K562 (cell line): ENCODE measurements at regions not wholly inside any gene's neighbourhood (a gene's known extent, or its start where the extent isn't known, plus 50 kb on each side); places are given as distances from the start of the nearest gene placed in this dataset.

Experiments
- ATAC-seq: fragments of 200-7000 bp; cut with Tn5 transposase; 3 replicates; pipeline ENCODE4 v1.9.1; 2020; ENCODE audit warnings: moderate library complexity
- BruUV-seq: library from RNA; stranded (reverse); fragments of 400-500 nt; replicated peaks from 2 replicates; lab custom pipeline; 2021; lab: Mats Ljungman, UMichigan
- CTCF ChIA-PET: fragments of 300-600 bp; formaldehyde crosslinking; extraction: SDS; loops from one replicate; lab custom pipeline; 2021; ENCODE audit warnings: low intra/inter-chr PET ratio; lab: Yijun Ruan, JAX
- POLR2A ChIA-PET: fragments of 300-600, 350-650 bp; sonication (Branson Sonifier 250); formaldehyde crosslinking; extraction: SDS; loops from one replicate; lab custom pipeline; 2021; ENCODE audit warnings: antibody characterized with exemption, inconsistent platforms; lab: Yijun Ruan, JAX
- DNase-seq, 4 experiments: peaks; one replicate each; pipeline versions ENCODE4 v3.0.0 to v3.0.0-alpha.2; 2011 to 2018; ENCODE audit warnings: low spot score in 3 of 4, mixed read lengths in 3 of 4; ENCODE audit errors: extremely low read depth in 1 of 4
- FAIRE-seq: peaks from 2 replicates; lab custom pipeline; 2011; peaks lifted over from hg19 to GRCh38; lab: Jason Lieb, UNC
- H2AFZ ChIP-seq: 2 replicates; pipeline ENCODE4 v1.6.0; 2011; ENCODE audit warnings: low read depth, low read length, control low read depth, inconsistent platforms
- H3K27ac ChIP-seq: fragments of 200-600 bp; 3 replicates; pipeline ENCODE4 v1.8.0; 2011; ENCODE audit warnings: low read depth, mild to moderate bottlenecking, control low read depth, inconsistent platforms, low read length, moderate library complexity, mixed read lengths; ENCODE audit errors: extremely low read depth
- H3K27me3 ChIP-seq, 2 experiments: fragments of 300-600 bp in 1 of 2; 2 replicates in 1 of 2; 3 replicates in 1 of 2; pipeline versions ENCODE4 v1.6.0 to v1.8.0; 2011; ENCODE audit warnings: inconsistent platforms in 2 of 2, low read length in 2 of 2, mild to moderate bottlenecking in 1 of 2, mixed read lengths in 1 of 2, moderate library complexity in 1 of 2; ENCODE audit not compliant: control insufficient read depth in 2 of 2, insufficient read depth in 2 of 2
- H3K36me3 ChIP-seq: fragments of 300-600 bp; 3 replicates; pipeline ENCODE4 v1.8.0; 2011; ENCODE audit warnings: mild to moderate bottlenecking, low read length, inconsistent platforms; ENCODE audit not compliant: control insufficient read depth, insufficient read depth
- H3K4me1 ChIP-seq, 2 experiments: fragments of 200-600 bp in 1 of 2; replicated peaks in 1 of 2; 2 replicates in 1 of 2; 3 replicates in 1 of 2; pipeline versions ENCODE4 v1.5.1 to v1.8.0; 2011; ENCODE audit warnings: inconsistent platforms in 2 of 2, low read length in 2 of 2, mild to moderate bottlenecking in 1 of 2, mixed read lengths in 1 of 2, moderate library complexity in 1 of 2; ENCODE audit not compliant: control insufficient read depth in 2 of 2, insufficient read depth in 2 of 2
- H3K4me2 ChIP-seq: 2 replicates; pipeline ENCODE4 v1.6.1; 2011; ENCODE audit warnings: low read length, control low read depth, inconsistent platforms, mixed read lengths; ENCODE audit not compliant: insufficient read depth
- H3K4me3 ChIP-seq: fragments of 200-600 bp; sonication (generic), shearing (Covaris generic); 2 replicates; pipeline ENCODE4 v1.5.1; 2016; ENCODE audit warnings: control low read depth, inconsistent platforms
- H3K79me2 ChIP-seq: fragments of 200-600 bp; 3 replicates; pipeline ENCODE4 v1.8.0; 2011; ENCODE audit warnings: low read length, inconsistent platforms; ENCODE audit not compliant: control insufficient read depth, insufficient read depth
- H3K9ac ChIP-seq, 2 experiments: 2 replicates each; pipeline versions ENCODE4 v1.6.0 to v1.6.1; 2011; ENCODE audit warnings: low read depth in 2 of 2, low read length in 2 of 2, control low read depth in 1 of 2, inconsistent platforms in 1 of 2, mild to moderate bottlenecking in 1 of 2, mixed read lengths in 1 of 2; ENCODE audit not compliant: insufficient read depth in 1 of 2
- H3K9me1 ChIP-seq: one replicate; pipeline ENCODE4 v1.6.0; 2011; ENCODE audit warnings: inconsistent platforms, mild to moderate bottlenecking, low read length, moderate library complexity; ENCODE audit not compliant: control insufficient read depth, insufficient read depth
- H3K9me3 ChIP-seq: replicated peaks from 2 replicates; pipeline ENCODE4 v1.5.1; 2011; ENCODE audit warnings: low read depth, low read length, inconsistent platforms; ENCODE audit not compliant: control insufficient read depth, insufficient read depth
- H4K20me1 ChIP-seq: replicated peaks from 2 replicates; pipeline ENCODE4 v1.6.1; 2011; ENCODE audit warnings: low read length, inconsistent platforms, mixed read lengths; ENCODE audit not compliant: control insufficient read depth, insufficient read depth
- ETV5 ChIP-seq: sonication (generic); formaldehyde crosslinking; IDR thresholded peaks from 2 replicates; pipeline ENCODE4 v1.4.0; 2020; ENCODE audit warnings: low read depth, mild to moderate bottlenecking, missing genetic modification reagents
- HDGF ChIP-seq: fragments of 450-650 bp; IDR thresholded peaks from 2 replicates; pipeline ENCODE4 v1.6.1; 2016
- LCOR ChIP-seq: sonication (generic); formaldehyde crosslinking; IDR thresholded peaks from 2 replicates; pipeline ENCODE4 v1.8.0; 2022; ENCODE audit warnings: mild to moderate bottlenecking, missing genetic modification reagents
- NCOA2 ChIP-seq, 2 experiments: fragments of 450-650 bp; IDR thresholded peaks; 2 replicates each; pipeline ENCODE4 v1.6.1; 2018; ENCODE audit warnings: mild to moderate bottlenecking in 2 of 2, moderate library complexity in 1 of 2; ENCODE audit not compliant: partially characterized antibody in 2 of 2
- PPARD ChIP-seq: fragments of 250-450 bp; sonication (Bioruptor Pico); IDR thresholded peaks from 2 replicates; pipeline ENCODE4 v1.8.0; 2022; ENCODE audit warnings: inconsistent platforms, mild to moderate bottlenecking, moderate library complexity
- PREB ChIP-seq: sonication (generic); formaldehyde crosslinking; IDR thresholded peaks from 2 replicates; pipeline ENCODE4 v1.8.1; 2023; ENCODE audit warnings: mild to moderate bottlenecking, missing genetic modification reagents
- RCOR1 ChIP-seq, 2 experiments: IDR thresholded peaks; 2 replicates each; pipeline ENCODE4 v1.6.1; 2012; ENCODE audit warnings: low read depth in 2 of 2, low read length in 2 of 2, borderline replicate concordance in 1 of 2, improper control_type of control experiment in 1 of 2
- SRSF1 ChIP-seq: fragments of 200-400 bp; formaldehyde crosslinking; IDR thresholded peaks from 2 replicates; pipeline ENCODE4 v1.6.1; 2017; ENCODE audit warnings: mild to moderate bottlenecking, low read depth, low read length, moderate library complexity
- WHSC1 ChIP-seq: IDR thresholded peaks from one replicate; pipeline ENCODE4 v1.6.1; 2012; ENCODE audit warnings: low read length, control low read depth, inconsistent platforms
- ZNF445 ChIP-seq: fragments of 250-450 bp; sonication (Bioruptor Pico); IDR thresholded peaks from 2 replicates; pipeline ENCODE4 v1.4.0; 2020; ENCODE audit warnings: low read depth, mild to moderate bottlenecking, moderate library complexity
- WGBS: fragments of 100-300 bp; shearing (Covaris generic); methylation state at CpG from one replicate; pipeline ENCODE4 v1.1.6; 2016; ENCODE audit warnings: low coverage, mixed read lengths; ENCODE audit not compliant: insufficient coverage; ENCODE audit errors: missing lambda C conversion rate; 5-methylcytosine and 5-hydroxymethylcytosine counted together
- in situ Hi-C: fragments of 300-500 bp; cut with MboI; formaldehyde crosslinking; loops from 4 replicates; pipeline ENCODE4 v1.15.0; 2018; ENCODE audit warnings: inconsistent platforms, mixed read lengths
- intact Hi-C: fragments of 100-400 bp; cut with micrococcal nuclease; formaldehyde crosslinking; loops from 2 replicates; pipeline ENCODE4 v1.14.2; 2022
- TF ChIP-seq, protein P1 (sequence below): sonication (generic); formaldehyde crosslinking; IDR thresholded peaks from 2 replicates; pipeline ENCODE4 v1.8.1; 2023; ENCODE audit warnings: mild to moderate bottlenecking, missing genetic modification reagents
- TF ChIP-seq, protein P2 (sequence below): fragments of 450-650 bp; formaldehyde crosslinking; IDR thresholded peaks from 2 replicates; pipeline ENCODE4 v1.4.0; 2020; ENCODE audit warnings: mild to moderate bottlenecking, mixed read lengths

GRCh38 chr17:71163121-71163812 is 957.6 kb upstream of the SOX9 start:
- Histone ChIP-seq H3K9ac (no peak overlapping the region), H3K4me3 (no peak overlapping the region), H3K9me1 (no peaks in the 10 kb centered on the region), H4K20me1 (no peaks in the 10 kb centered on the region), H3K4me1 (no peaks in the 10 kb centered on the region), H3K27ac (no peak overlapping the region), H3K36me3 (no peaks in the 10 kb centered on the region), H2AFZ (no peak overlapping the region), H3K4me2 (no peak overlapping the region), H3K9me3 (no peaks in the 10 kb centered on the region), H3K79me2 (no peaks in the 10 kb centered on the region), H3K27me3 (no peaks in the 10 kb centered on the region)
- intact Hi-C loops (no loop called here), in situ Hi-C loops (no loop called here)
- ChIA-PET POLR2A (no interaction called here), CTCF (no interaction called here)
- DNase-seq (no peak), ATAC-seq (no peak), FAIRE-seq (no peak)
- TF ChIP-seq RCOR1 (IDR thresholded peaks at IDR 0.05; ENCODE audit: borderline replicate concordance in 1 of 2, low read depth in 2 of 2, low read length in 2 of 2), result no peak
- no peak for TF ChIP-seq PPARD (CRISPR knock-in tag)
- TF ChIP-seq, protein P1, sequence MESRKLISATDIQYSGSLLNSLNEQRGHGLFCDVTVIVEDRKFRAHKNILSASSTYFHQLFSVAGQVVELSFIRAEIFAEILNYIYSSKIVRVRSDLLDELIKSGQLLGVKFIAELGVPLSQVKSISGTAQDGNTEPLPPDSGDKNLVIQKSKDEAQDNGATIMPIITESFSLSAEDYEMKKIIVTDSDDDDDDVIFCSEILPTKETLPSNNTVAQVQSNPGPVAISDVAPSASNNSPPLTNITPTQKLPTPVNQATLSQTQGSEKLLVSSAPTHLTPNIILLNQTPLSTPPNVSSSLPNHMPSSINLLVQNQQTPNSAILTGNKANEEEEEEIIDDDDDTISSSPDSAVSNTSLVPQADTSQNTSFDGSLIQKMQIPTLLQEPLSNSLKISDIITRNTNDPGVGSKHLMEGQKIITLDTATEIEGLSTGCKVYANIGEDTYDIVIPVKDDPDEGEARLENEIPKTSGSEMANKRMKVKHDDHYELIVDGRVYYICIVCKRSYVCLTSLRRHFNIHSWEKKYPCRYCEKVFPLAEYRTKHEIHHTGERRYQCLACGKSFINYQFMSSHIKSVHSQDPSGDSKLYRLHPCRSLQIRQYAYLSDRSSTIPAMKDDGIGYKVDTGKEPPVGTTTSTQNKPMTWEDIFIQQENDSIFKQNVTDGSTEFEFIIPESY (CRISPR knock-in tag), result no peak
- no TSS peak for BruUV-seq
- 0% methylated on average over 6 of the region's 6 CpGs for WGBS

DNA sequence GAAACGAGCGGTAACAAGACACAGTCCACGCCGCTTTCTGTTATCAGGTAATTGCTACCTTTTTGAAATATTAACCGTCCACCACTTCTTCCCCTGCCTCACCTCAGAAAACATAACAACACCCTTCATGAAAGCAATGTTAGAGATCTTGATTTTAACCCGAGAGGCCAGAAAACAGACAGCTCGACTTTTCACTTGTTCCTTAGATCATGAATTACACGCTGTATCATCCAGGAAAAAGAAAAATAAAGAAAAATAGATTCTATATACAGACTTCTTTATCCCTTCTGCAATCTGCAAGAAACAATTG is 957.1 kb upstream of the SOX9 start:
- Histone ChIP-seq H3K27ac (no peak overlapping the region), H3K79me2 (no peaks in the 10 kb centered on the region), H3K4me3 (no peak overlapping the region), H3K4me1 (no peaks in the 10 kb centered on the region), H2AFZ (no peak overlapping the region), H3K36me3 (no peaks in the 10 kb centered on the region), H4K20me1 (no peaks in the 10 kb centered on the region), H3K27me3 (no peaks in the 10 kb centered on the region), H3K9me3 (no peaks in the 10 kb centered on the region), H3K4me2 (no peak overlapping the region), H3K9me1 (no peaks in the 10 kb centered on the region), H3K9ac (no peak overlapping the region)
- intact Hi-C loops (no loop called here), in situ Hi-C loops (no loop called here)
- ChIA-PET CTCF (no interaction called here), POLR2A (no interaction called here)
- FAIRE-seq (no peak), ATAC-seq (no peak), DNase-seq (no peak)
- 1% methylated on average over 8 of the region's 8 CpGs for WGBS
- BruUV-seq, result no TSS peak
- no peak for TF ChIP-seq NCOA2 (IDR thresholded peaks at IDR 0.05; ENCODE audit: partially characterized antibody in 2 of 2)
- no peak for TF ChIP-seq WHSC1
- no peak for TF ChIP-seq ZNF445 (CRISPR knock-in tag)
- TF ChIP-seq PREB (CRISPR knock-in tag), result no peak
- TF ChIP-seq SRSF1, result no peak
- TF ChIP-seq LCOR (CRISPR knock-in tag), result no peak
- no peak for TF ChIP-seq ETV5 (CRISPR knock-in tag)
- no peak for TF ChIP-seq HDGF
- TF ChIP-seq, protein P2, sequence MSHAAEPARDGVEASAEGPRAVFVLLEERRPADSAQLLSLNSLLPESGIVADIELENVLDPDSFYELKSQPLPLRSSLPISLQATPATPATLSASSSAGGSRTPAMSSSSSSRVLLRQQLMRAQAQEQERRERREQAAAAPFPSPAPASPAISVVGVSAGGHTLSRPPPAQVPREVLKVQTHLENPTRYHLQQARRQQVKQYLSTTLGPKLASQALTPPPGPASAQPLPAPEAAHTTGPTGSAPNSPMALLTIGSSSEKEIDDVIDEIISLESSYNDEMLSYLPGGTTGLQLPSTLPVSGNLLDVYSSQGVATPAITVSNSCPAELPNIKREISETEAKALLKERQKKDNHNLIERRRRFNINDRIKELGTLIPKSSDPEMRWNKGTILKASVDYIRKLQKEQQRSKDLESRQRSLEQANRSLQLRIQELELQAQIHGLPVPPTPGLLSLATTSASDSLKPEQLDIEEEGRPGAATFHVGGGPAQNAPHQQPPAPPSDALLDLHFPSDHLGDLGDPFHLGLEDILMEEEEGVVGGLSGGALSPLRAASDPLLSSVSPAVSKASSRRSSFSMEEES (CRISPR knock-in tag), result no peak
